HFFc6 (cell line): ENCODE measurements at regions not wholly inside any gene's neighbourhood (a gene's known extent, or its start where the extent isn't known, plus 50 kb on each side); places are given as distances from the start of the nearest gene placed in this dataset.

ENCODE experiments used
- DNase-seq: peaks from one replicate; pipeline ENCODE4 v3.0.0-alpha.2; 2018
- H3K27ac Mint-ChIP-seq: 2 replicates; pipeline ENCODE4 v1.8.0; 2020; ENCODE audit warnings: mild to moderate bottlenecking, mixed read lengths
- H3K27me3 Mint-ChIP-seq: 2 replicates; pipeline ENCODE4 v1.8.0; 2021; ENCODE audit warnings: mild to moderate bottlenecking, moderate library complexity, mixed read lengths; ENCODE audit not compliant: insufficient read depth
- H3K36me3 Mint-ChIP-seq: 2 replicates; pipeline ENCODE4 v1.8.0; 2021; ENCODE audit warnings: low read depth, mixed read lengths
- H3K4me1 Mint-ChIP-seq: 2 replicates; pipeline ENCODE4 v1.8.0; 2020; ENCODE audit warnings: low read depth, mixed read lengths
- H3K4me3 Mint-ChIP-seq: 2 replicates; pipeline ENCODE4 v1.8.0; 2020; ENCODE audit warnings: mild to moderate bottlenecking, moderate library complexity, mixed read lengths
- H3K9me3 Mint-ChIP-seq: 2 replicates; pipeline ENCODE4 v1.8.0; 2020; ENCODE audit warnings: mild to moderate bottlenecking, mixed read lengths
- CTCF ChIP-seq: fragments of 200-600 bp; sonication (generic); IDR thresholded peaks from 2 replicates; pipeline ENCODE4 v1.5.0; 2021; ENCODE audit warnings: antibody characterized with exemption, mild to moderate bottlenecking

GRCh38 chr18:66769375-66769774 is 165.5 kb upstream of the CDH19 start:
- no peaks in the 10 kb centered on the region for H3K36me3 Mint-ChIP-seq
- no peaks in the 10 kb centered on the region for H3K27me3 Mint-ChIP-seq
- no peaks in the 10 kb centered on the region for H3K4me1 Mint-ChIP-seq
- DNase-seq = no peak
- H3K27ac Mint-ChIP-seq = no peak overlapping the region
- H3K9me3 Mint-ChIP-seq = peaks cover 4% of the 10 kb centered on the region
- TF ChIP-seq CTCF = no peak
- H3K4me3 Mint-ChIP-seq = no peak overlapping the region

GRCh38 chr18:66764230-66764629 is 160.3 kb upstream of the CDH19 start:
- DNase-seq = no peak
- Mint-ChIP-seq H3K4me1 (no peaks in the 10 kb centered on the region), H3K36me3 (no peaks in the 10 kb centered on the region), H3K27ac (no peak overlapping the region), H3K27me3 (no peaks in the 10 kb centered on the region), H3K9me3 (peaks cover 7% of the 10 kb centered on the region; the same call in 1 of the 2 replicates), H3K4me3 (no peak overlapping the region)
- no peak for TF ChIP-seq CTCF

GRCh38 chr18:66761166-66761565 is 157.3 kb upstream of the CDH19 start:
- no peak overlapping the region for H3K27ac Mint-ChIP-seq
- no peak for DNase-seq
- H3K27me3 Mint-ChIP-seq = no peaks in the 10 kb centered on the region
- no peaks in the 10 kb centered on the region for H3K36me3 Mint-ChIP-seq
- no peak overlapping the region for H3K4me3 Mint-ChIP-seq
- TF ChIP-seq CTCF = no peak
- H3K9me3 Mint-ChIP-seq = peaks cover 13% of the 10 kb centered on the region
- no peaks in the 10 kb centered on the region for H3K4me1 Mint-ChIP-seq

GRCh38 chr18:66760559-66760958 is 156.7 kb upstream of the CDH19 start:
- Mint-ChIP-seq H3K36me3 (no peaks in the 10 kb centered on the region), H3K4me3 (no peak overlapping the region)

GRCh38 chr18:66759050-66759828 is 155.3 kb upstream of the CDH19 start:
- H3K4me1 Mint-ChIP-seq = no peaks in the 10 kb centered on the region
- no peaks in the 10 kb centered on the region for H3K36me3 Mint-ChIP-seq
- no peak for TF ChIP-seq CTCF
- DNase-seq = no peak
- peaks cover 19% of the 10 kb centered on the region for H3K9me3 Mint-ChIP-seq
- no peaks in the 10 kb centered on the region for H3K27me3 Mint-ChIP-seq
- H3K27ac Mint-ChIP-seq = no peak overlapping the region
- H3K4me3 Mint-ChIP-seq = no peak overlapping the region

More at GRCh38 chr18:66760559-66760958, 156.7 kb upstream of the CDH19 start:
- Mint-ChIP-seq H3K27ac (no peak overlapping the region), H3K4me1 (no peaks in the 10 kb centered on the region), H3K27me3 (no peaks in the 10 kb centered on the region), H3K9me3 (peaks cover 13% of the 10 kb centered on the region)
- DNase-seq = no peak
- no peak for TF ChIP-seq CTCF
